H9 (cell line): ENCODE measurements at regions not wholly inside any gene's neighbourhood (a gene's known extent, or its start where the extent isn't known, plus 50 kb on each side); places are given as distances from the start of the nearest gene placed in this dataset.

Experiments
- DNase-seq: peaks from one replicate; pipeline ENCODE4 v3.0.0-alpha.2; 2017
- H2AFZ ChIP-seq: one replicate; pipeline ENCODE4 v1.6.1; 2013; ENCODE audit warnings: mild to moderate bottlenecking, low read length, control low read depth, moderate library complexity
- H2AK5ac ChIP-seq: 2 replicates; pipeline ENCODE4 v1.6.1; 2013; ENCODE audit warnings: low read length, control low read depth, mixed read lengths; ENCODE audit not compliant: insufficient read length
- H2BK120ac ChIP-seq: one replicate; pipeline ENCODE4 v1.6.1; 2013; ENCODE audit warnings: low read depth, mild to moderate bottlenecking, low read length, control low read depth, inconsistent platforms; ENCODE audit not compliant: poor library complexity, severe bottlenecking
- H2BK12ac ChIP-seq: 2 replicates; pipeline ENCODE4 v1.6.1; 2013; ENCODE audit warnings: low read length, control low read depth, mixed read lengths, low read depth; ENCODE audit not compliant: insufficient read length
- H2BK15ac ChIP-seq: 2 replicates; pipeline ENCODE4 v1.6.1; 2013; ENCODE audit warnings: low read depth, low read length, control low read depth
- H2BK20ac ChIP-seq: one replicate; pipeline ENCODE4 v1.6.1; 2013; ENCODE audit warnings: low read depth, mild to moderate bottlenecking, low read length, control low read depth, inconsistent platforms; ENCODE audit not compliant: poor library complexity, severe bottlenecking
- H2BK5ac ChIP-seq: 2 replicates; pipeline ENCODE4 v1.6.1; 2013; ENCODE audit warnings: low read length, control low read depth, mixed read lengths; ENCODE audit not compliant: insufficient read length
- H3K14ac ChIP-seq: 2 replicates; pipeline ENCODE4 v1.6.1; 2013; ENCODE audit warnings: low read length, control low read depth; ENCODE audit not compliant: insufficient read depth
- H3K18ac ChIP-seq: 2 replicates; pipeline ENCODE4 v1.6.1; 2013; ENCODE audit warnings: low read depth, mild to moderate bottlenecking, mixed read lengths, low read length, control low read depth; ENCODE audit not compliant: insufficient read length
- H3K23ac ChIP-seq: 2 replicates; pipeline ENCODE4 v1.6.1; 2013; ENCODE audit warnings: low read length, control low read depth, mixed read lengths, low read depth; ENCODE audit not compliant: insufficient read length
- H3K23me2 ChIP-seq: 2 replicates; pipeline ENCODE4 v1.6.1; 2013; ENCODE audit warnings: low read depth, mild to moderate bottlenecking, mixed read lengths, low read length, control low read depth; ENCODE audit not compliant: insufficient read length, poor library complexity, severe bottlenecking
- H3K27ac ChIP-seq: 2 replicates; pipeline ENCODE4 v1.5.1; 2013; ENCODE audit warnings: low read length, control low read depth, mixed read lengths, low read depth; ENCODE audit not compliant: insufficient read length
- H3K27me3 ChIP-seq: 2 replicates; pipeline ENCODE4 v1.6.1; 2013; ENCODE audit warnings: low read length, control low read depth, inconsistent platforms; ENCODE audit not compliant: insufficient read depth
- H3K4ac ChIP-seq: 2 replicates; pipeline ENCODE4 v1.6.1; 2013; ENCODE audit warnings: low read depth, mild to moderate bottlenecking, control low read depth, inconsistent platforms, low read length, moderate library complexity
- H3K4me1 ChIP-seq: 2 replicates; pipeline ENCODE4 v1.6.1; 2013; ENCODE audit warnings: low read length, control low read depth, inconsistent platforms; ENCODE audit not compliant: insufficient read depth
- H3K4me2 ChIP-seq: 2 replicates; pipeline ENCODE4 v1.6.1; 2013; ENCODE audit warnings: low read length, control low read depth, mixed read lengths; ENCODE audit not compliant: insufficient read length, insufficient read depth
- H3K56ac ChIP-seq: 2 replicates; pipeline ENCODE4 v1.6.1; 2013; ENCODE audit warnings: low read depth, mild to moderate bottlenecking, mixed read lengths, low read length, control low read depth; ENCODE audit not compliant: insufficient read length
- H3K79me1 ChIP-seq: 2 replicates; pipeline ENCODE4 v1.6.1; 2013; ENCODE audit warnings: low read depth, mild to moderate bottlenecking, moderate library complexity, low read length, control low read depth, inconsistent platforms; ENCODE audit not compliant: insufficient read depth, poor library complexity, severe bottlenecking
- H3K79me2 ChIP-seq: 2 replicates; pipeline ENCODE4 v1.6.1; 2013; ENCODE audit warnings: low read length, control low read depth, inconsistent platforms; ENCODE audit not compliant: insufficient read depth
- H3K9ac ChIP-seq: 2 replicates; pipeline ENCODE4 v1.6.1; 2013; ENCODE audit warnings: low read length, control low read depth, mixed read lengths; ENCODE audit not compliant: insufficient read length; ENCODE audit errors: extremely low read depth
- H3K9me3 ChIP-seq: one replicate; pipeline ENCODE4 v1.6.1; 2013; ENCODE audit warnings: low read depth, low read length, inconsistent platforms; ENCODE audit not compliant: control insufficient read depth
- H3T11ph ChIP-seq: one replicate; pipeline ENCODE4 v1.6.1; 2013; ENCODE audit warnings: mild to moderate bottlenecking, low read length, control low read depth, inconsistent platforms
- H4K20me1 ChIP-seq: one replicate; pipeline ENCODE4 v1.6.1; 2013; ENCODE audit not compliant: control insufficient read depth, insufficient read length, insufficient read depth
- H4K5ac ChIP-seq: 2 replicates; pipeline ENCODE4 v1.6.1; 2013; ENCODE audit warnings: low read depth, mild to moderate bottlenecking, mixed read lengths, low read length, control low read depth; ENCODE audit not compliant: insufficient read length
- H4K8ac ChIP-seq: replicated peaks from 2 replicates; pipeline ENCODE4 v1.6.1; 2013; ENCODE audit warnings: low read length, control low read depth, mixed read lengths, low read depth; ENCODE audit not compliant: insufficient read length
- H4K91ac ChIP-seq: 2 replicates; pipeline ENCODE4 v1.6.1; 2013; ENCODE audit warnings: low read depth, mild to moderate bottlenecking, moderate library complexity, mixed read lengths, low read length, control low read depth; ENCODE audit not compliant: insufficient read length
- H3K27ac Mint-ChIP-seq, 3 experiments: 2 replicates in 2 of 3; 3 replicates in 1 of 3; pipeline ENCODE4 v1.8.0; 2020 to 2021; ENCODE audit warnings: mixed read lengths in 3 of 3, mild to moderate bottlenecking in 1 of 3, moderate library complexity in 1 of 3
- H3K27me3 Mint-ChIP-seq: 2 replicates; pipeline ENCODE4 v1.8.0; 2021; ENCODE audit warnings: low read depth, mild to moderate bottlenecking, moderate library complexity, mixed read lengths
- H3K36me3 Mint-ChIP-seq, 3 experiments: 2 replicates in 2 of 3; 3 replicates in 1 of 3; pipeline ENCODE4 v1.8.0; 2020 to 2021; ENCODE audit warnings: low read depth in 3 of 3, mixed read lengths in 3 of 3; ENCODE audit not compliant: insufficient read depth in 1 of 3
- H3K4me1 Mint-ChIP-seq, 2 experiments: 2 replicates each; pipeline ENCODE4 v1.8.0; 2020; ENCODE audit warnings: mixed read lengths in 2 of 2
- H3K4me3 Mint-ChIP-seq, 2 experiments: 2 replicates in 1 of 2; 3 replicates in 1 of 2; pipeline ENCODE4 v1.8.0; 2020 to 2021; ENCODE audit warnings: mild to moderate bottlenecking in 2 of 2, mixed read lengths in 2 of 2, moderate library complexity in 1 of 2
- H3K9me3 Mint-ChIP-seq, 2 experiments: 2 replicates in 1 of 2; 3 replicates in 1 of 2; pipeline ENCODE4 v1.8.0; 2020; ENCODE audit warnings: mild to moderate bottlenecking in 2 of 2, mixed read lengths in 2 of 2, moderate library complexity in 1 of 2
- WGBS: extraction: QIAGEN DNeasy Blood & Tissue Kit; methylation state at CpG from one replicate; pipeline ENCODE4 v1.1.7; 2013; ENCODE audit warnings: missing lambda C conversion rate, low lambda C conversion rate, mixed read lengths; ENCODE audit not compliant: insufficient read length; ENCODE audit errors: extremely low coverage; 5-methylcytosine and 5-hydroxymethylcytosine counted together
- TF ChIP-seq, protein P1 (sequence below): fragments of 200-600 bp; sonication (generic); conservative IDR thresholded peaks from 3 replicates; pipeline ENCODE4 v1.8.0; 2021; ENCODE audit warnings: antibody characterized with exemption, mild to moderate bottlenecking

DNA sequence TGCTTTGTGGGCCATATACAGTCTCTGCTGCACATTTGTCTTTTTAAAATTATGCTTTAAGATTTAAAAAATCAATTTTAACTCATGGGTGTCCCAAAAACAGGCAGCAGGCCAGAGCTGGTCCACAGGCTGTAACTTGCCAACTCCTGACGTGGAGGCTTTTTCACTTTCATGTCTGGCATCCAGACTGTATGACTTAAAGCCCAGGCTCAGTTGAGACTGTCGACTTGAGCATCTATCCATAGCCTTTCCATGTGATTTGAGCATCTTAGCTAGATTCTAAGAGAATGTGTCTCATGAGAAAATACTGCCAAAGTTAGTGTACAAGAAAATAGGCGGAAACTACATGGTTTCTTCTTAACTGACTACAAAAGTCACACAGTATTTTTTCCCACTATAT lies 559.0 kb upstream of the TUSC1 start:
- Histone ChIP-seq H3K18ac (no peak overlapping the region), H3K4me1 (no peaks in the 10 kb centered on the region), H4K5ac (no peak overlapping the region), H3K14ac (no peak overlapping the region), H3K79me2 (no peaks in the 10 kb centered on the region), H2BK15ac (no peak overlapping the region), H2BK12ac (no peak overlapping the region), H2BK5ac (no peak overlapping the region), H3K27me3 (no peaks in the 10 kb centered on the region), H3K23ac (no peak overlapping the region), H2BK20ac (no peak overlapping the region), H4K8ac (no peak overlapping the region), H3K9ac (no peak overlapping the region), H3K23me2 (no peaks in the 10 kb centered on the region), H3K9me3 (no peaks in the 10 kb centered on the region), H3K56ac (no peak overlapping the region), H3K4me2 (no peak overlapping the region), H3T11ph (no peak overlapping the region), H4K20me1 (no peaks in the 10 kb centered on the region), H2BK120ac (no peak overlapping the region), H2AK5ac (no peak overlapping the region), H4K91ac (no peak overlapping the region), H3K4ac (no peak overlapping the region), H3K27ac (no peak overlapping the region), H3K79me1 (no peaks in the 10 kb centered on the region), H2AFZ (no peak overlapping the region)
- H3K27ac Mint-ChIP-seq: no peak overlapping the region
- WGBS: no CpG with 5 or more reads among the region's 3 CpGs
- H3K9me3 Mint-ChIP-seq: no peaks in the 10 kb centered on the region
- no peaks in the 10 kb centered on the region for H3K27me3 Mint-ChIP-seq
- no peak for DNase-seq
- no peak overlapping the region for H3K4me3 Mint-ChIP-seq
- H3K36me3 Mint-ChIP-seq: no peaks in the 10 kb centered on the region
- no peaks in the 10 kb centered on the region for H3K4me1 Mint-ChIP-seq
- TF ChIP-seq, protein P1, sequence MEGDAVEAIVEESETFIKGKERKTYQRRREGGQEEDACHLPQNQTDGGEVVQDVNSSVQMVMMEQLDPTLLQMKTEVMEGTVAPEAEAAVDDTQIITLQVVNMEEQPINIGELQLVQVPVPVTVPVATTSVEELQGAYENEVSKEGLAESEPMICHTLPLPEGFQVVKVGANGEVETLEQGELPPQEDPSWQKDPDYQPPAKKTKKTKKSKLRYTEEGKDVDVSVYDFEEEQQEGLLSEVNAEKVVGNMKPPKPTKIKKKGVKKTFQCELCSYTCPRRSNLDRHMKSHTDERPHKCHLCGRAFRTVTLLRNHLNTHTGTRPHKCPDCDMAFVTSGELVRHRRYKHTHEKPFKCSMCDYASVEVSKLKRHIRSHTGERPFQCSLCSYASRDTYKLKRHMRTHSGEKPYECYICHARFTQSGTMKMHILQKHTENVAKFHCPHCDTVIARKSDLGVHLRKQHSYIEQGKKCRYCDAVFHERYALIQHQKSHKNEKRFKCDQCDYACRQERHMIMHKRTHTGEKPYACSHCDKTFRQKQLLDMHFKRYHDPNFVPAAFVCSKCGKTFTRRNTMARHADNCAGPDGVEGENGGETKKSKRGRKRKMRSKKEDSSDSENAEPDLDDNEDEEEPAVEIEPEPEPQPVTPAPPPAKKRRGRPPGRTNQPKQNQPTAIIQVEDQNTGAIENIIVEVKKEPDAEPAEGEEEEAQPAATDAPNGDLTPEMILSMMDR: no peak
